CD14-positive monocyte (primary cell): ENCODE measurements at regions not wholly inside any gene's neighbourhood (a gene's known extent, or its start where the extent isn't known, plus 50 kb on each side); places are given as distances from the start of the nearest gene placed in this dataset.

ENCODE experiments used
- DNase-seq, 3 donors: peaks; one replicate each; pipeline ENCODE4 v3.0.0-alpha.2; 2011 to 2022
- H2AFZ ChIP-seq: 2 replicates; pipeline ENCODE4 v1.6.0; 2012; ENCODE audit warnings: mild to moderate bottlenecking, low read depth, low read length, inconsistent platforms; ENCODE audit not compliant: insufficient read depth, poor library complexity, severe bottlenecking
- H3K27ac ChIP-seq, 2 donors: 1 replicate in 1 of 2; 2 replicates in 1 of 2; pipeline ENCODE4 v1.5.1; 2012 to 2013; ENCODE audit warnings: low read length in 2 of 2, control low read depth in 1 of 2, inconsistent platforms in 1 of 2, low read depth in 1 of 2, mild to moderate bottlenecking in 1 of 2
- H3K27me3 ChIP-seq, 2 donors: one replicate each; pipeline versions ENCODE4 v1.6.0 to v1.6.1; 2011 to 2013; ENCODE audit warnings: low read length in 2 of 2; ENCODE audit not compliant: control insufficient read depth in 2 of 2, insufficient read depth in 2 of 2
- H3K36me3 ChIP-seq, 2 donors: replicated peaks in 1 of 2; 1 replicate in 1 of 2; 2 replicates in 1 of 2; pipeline versions ENCODE4 v1.5.1 to v1.6.1; 2012 to 2013; ENCODE audit warnings: low read length in 2 of 2, control low read depth in 1 of 2, inconsistent platforms in 1 of 2, mild to moderate bottlenecking in 1 of 2; ENCODE audit not compliant: insufficient read depth in 2 of 2, control insufficient read depth in 1 of 2
- H3K4me1 ChIP-seq, 2 donors: 1 replicate in 1 of 2; 2 replicates in 1 of 2; pipeline versions ENCODE4 v1.5.1 to v1.6.1; 2012 to 2013; ENCODE audit warnings: low read length in 2 of 2, control low read depth in 1 of 2, inconsistent platforms in 1 of 2, mild to moderate bottlenecking in 1 of 2, moderate library complexity in 1 of 2; ENCODE audit not compliant: insufficient read depth in 2 of 2, control insufficient read depth in 1 of 2
- H3K4me2 ChIP-seq: replicated peaks from 2 replicates; pipeline ENCODE3; 2012; ENCODE audit warnings: low read length, moderate library complexity, mild to moderate bottlenecking; ENCODE audit not compliant: poor library complexity, severe bottlenecking; ENCODE audit errors: extremely low read depth
- H3K4me3 ChIP-seq, 3 experiments: fragments of 200-600 bp in 1 of 3; sonication (generic) in 1 of 3; replicated peaks in 1 of 3; 1 replicate in 2 of 3; 2 replicates in 1 of 3; pipeline ENCODE4 v1.5.1; 2011 to 2013; ENCODE audit warnings: low read length in 3 of 3, mild to moderate bottlenecking in 3 of 3, control low read depth in 2 of 3, low read depth in 2 of 3, inconsistent platforms in 1 of 3, moderate library complexity in 1 of 3
- H3K79me2 ChIP-seq: 2 replicates; pipeline ENCODE4 v1.6.0; 2012; ENCODE audit warnings: mild to moderate bottlenecking, control low read depth, inconsistent platforms, low read length, moderate library complexity; ENCODE audit not compliant: insufficient read depth
- H3K9ac ChIP-seq: 2 replicates; pipeline ENCODE4 v1.6.0; 2017; ENCODE audit warnings: low read length, mild to moderate bottlenecking; ENCODE audit not compliant: insufficient read depth, poor library complexity, severe bottlenecking
- H3K9me3 ChIP-seq, 2 donors: replicated peaks in 1 of 2; 1 replicate in 1 of 2; 2 replicates in 1 of 2; pipeline versions ENCODE4 v1.5.1 to v1.6.1; 2012 to 2013; ENCODE audit warnings: low read length in 2 of 2, control low read depth in 1 of 2; ENCODE audit not compliant: control insufficient read depth in 1 of 2, insufficient read depth in 1 of 2
- H4K20me1 ChIP-seq: 2 replicates; pipeline ENCODE4 v1.6.0; 2012; ENCODE audit warnings: mild to moderate bottlenecking, low read length, control low read depth, moderate library complexity; ENCODE audit not compliant: insufficient read depth
- H3K27ac Mint-ChIP-seq, 7 donors: one replicate each; pipeline ENCODE4 v1.8.0; 2020; ENCODE audit warnings: mild to moderate bottlenecking in 7 of 7, mixed read lengths in 7 of 7, moderate library complexity in 6 of 7, inconsistent platforms in 2 of 7
- H3K27me3 Mint-ChIP-seq, 3 donors: one replicate each; pipeline ENCODE4 v1.8.0; 2021 to 2022; ENCODE audit warnings: low read depth in 3 of 3, mild to moderate bottlenecking in 3 of 3, mixed read lengths in 3 of 3, moderate library complexity in 3 of 3, inconsistent platforms in 1 of 3
- H3K36me3 Mint-ChIP-seq, 2 donors: one replicate each; pipeline ENCODE4 v1.8.0; 2020; ENCODE audit warnings: mixed read lengths in 2 of 2, inconsistent platforms in 1 of 2, mild to moderate bottlenecking in 1 of 2
- H3K4me1 Mint-ChIP-seq: one replicate; pipeline ENCODE4 v1.8.0; 2020; ENCODE audit warnings: mild to moderate bottlenecking, mixed read lengths
- H3K4me3 Mint-ChIP-seq, 2 donors: one replicate each; pipeline ENCODE4 v1.8.0; 2020; ENCODE audit warnings: mild to moderate bottlenecking in 2 of 2, mixed read lengths in 2 of 2, moderate library complexity in 1 of 2
- H3K9me3 Mint-ChIP-seq, 7 donors: one replicate each; pipeline ENCODE4 v1.8.0; 2020 to 2022; ENCODE audit warnings: mixed read lengths in 7 of 7, mild to moderate bottlenecking in 6 of 7, moderate library complexity in 6 of 7, inconsistent platforms in 2 of 7
- WGBS: methylation state at CpG from one replicate; pipeline ENCODE4 v1.1.5; 2013; ENCODE audit warnings: missing lambda C conversion rate; ENCODE audit not compliant: insufficient coverage; 5-methylcytosine and 5-hydroxymethylcytosine counted together
- intact Hi-C, 2 donors: fragments of 100-400 bp; cut with micrococcal nuclease; formaldehyde crosslinking; loops; one replicate each; pipeline versions ENCODE4 v1.15.0 to v1.15.1; 2023
- TF ChIP-seq, protein P1 (sequence below): fragments of 200-600 bp; IDR thresholded peaks from one replicate; pipeline ENCODE4 v1.8.0; 2022; ENCODE audit warnings: antibody characterized with exemption, mild to moderate bottlenecking

DNA sequence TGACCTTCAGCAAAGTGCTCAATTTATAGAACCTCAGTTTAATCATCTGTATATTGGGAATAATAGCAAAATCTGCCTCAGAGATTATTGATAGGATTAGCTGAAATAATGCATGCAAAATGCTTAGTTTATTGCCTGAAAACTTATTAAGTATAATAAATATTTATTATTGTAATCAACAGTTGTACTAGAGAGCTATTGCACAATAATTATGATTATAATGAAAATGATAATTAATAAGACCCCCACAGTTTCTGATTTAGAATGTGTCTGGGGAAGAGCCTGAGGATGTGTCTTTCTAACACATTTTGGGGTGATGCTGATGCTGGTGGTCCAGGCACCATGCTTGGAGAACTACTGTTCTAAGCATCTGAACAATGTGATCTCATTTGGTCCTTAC, 419.6 kb downstream of the NPIPA7 start:
- Histone ChIP-seq H4K20me1 (no peaks in the 10 kb centered on the region), H3K36me3 (no peaks in the 10 kb centered on the region), H3K79me2 (no peaks in the 10 kb centered on the region), H3K9me3 (peaks cover 0 to under 1% of the 10 kb centered on the region in 2 donors), H3K27ac (no peak overlapping the region), H3K27me3 (no peaks in the 10 kb centered on the region), H3K9ac (no peak overlapping the region), H3K4me2 (no peak overlapping the region), H3K4me3 (no peak overlapping the region), H2AFZ (no peak overlapping the region), H3K4me1 (no peaks in the 10 kb centered on the region)
- H3K4me3 Mint-ChIP-seq = no peak overlapping the region
- TF ChIP-seq, protein P1, sequence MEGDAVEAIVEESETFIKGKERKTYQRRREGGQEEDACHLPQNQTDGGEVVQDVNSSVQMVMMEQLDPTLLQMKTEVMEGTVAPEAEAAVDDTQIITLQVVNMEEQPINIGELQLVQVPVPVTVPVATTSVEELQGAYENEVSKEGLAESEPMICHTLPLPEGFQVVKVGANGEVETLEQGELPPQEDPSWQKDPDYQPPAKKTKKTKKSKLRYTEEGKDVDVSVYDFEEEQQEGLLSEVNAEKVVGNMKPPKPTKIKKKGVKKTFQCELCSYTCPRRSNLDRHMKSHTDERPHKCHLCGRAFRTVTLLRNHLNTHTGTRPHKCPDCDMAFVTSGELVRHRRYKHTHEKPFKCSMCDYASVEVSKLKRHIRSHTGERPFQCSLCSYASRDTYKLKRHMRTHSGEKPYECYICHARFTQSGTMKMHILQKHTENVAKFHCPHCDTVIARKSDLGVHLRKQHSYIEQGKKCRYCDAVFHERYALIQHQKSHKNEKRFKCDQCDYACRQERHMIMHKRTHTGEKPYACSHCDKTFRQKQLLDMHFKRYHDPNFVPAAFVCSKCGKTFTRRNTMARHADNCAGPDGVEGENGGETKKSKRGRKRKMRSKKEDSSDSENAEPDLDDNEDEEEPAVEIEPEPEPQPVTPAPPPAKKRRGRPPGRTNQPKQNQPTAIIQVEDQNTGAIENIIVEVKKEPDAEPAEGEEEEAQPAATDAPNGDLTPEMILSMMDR = no peak
- no peaks in the 10 kb centered on the region for H3K4me1 Mint-ChIP-seq
- no peak for DNase-seq
- intact Hi-C loops = no loop called here
- H3K27me3 Mint-ChIP-seq = peaks cover 0 to 2% (median 0%) of the 10 kb centered on the region in 3 donors
- H3K9me3 Mint-ChIP-seq = peaks cover 0 to 5% (median 2%) of the 10 kb centered on the region in 7 donors
- H3K36me3 Mint-ChIP-seq = no peaks in the 10 kb centered on the region
- H3K27ac Mint-ChIP-seq = no peak overlapping the region

DNA sequence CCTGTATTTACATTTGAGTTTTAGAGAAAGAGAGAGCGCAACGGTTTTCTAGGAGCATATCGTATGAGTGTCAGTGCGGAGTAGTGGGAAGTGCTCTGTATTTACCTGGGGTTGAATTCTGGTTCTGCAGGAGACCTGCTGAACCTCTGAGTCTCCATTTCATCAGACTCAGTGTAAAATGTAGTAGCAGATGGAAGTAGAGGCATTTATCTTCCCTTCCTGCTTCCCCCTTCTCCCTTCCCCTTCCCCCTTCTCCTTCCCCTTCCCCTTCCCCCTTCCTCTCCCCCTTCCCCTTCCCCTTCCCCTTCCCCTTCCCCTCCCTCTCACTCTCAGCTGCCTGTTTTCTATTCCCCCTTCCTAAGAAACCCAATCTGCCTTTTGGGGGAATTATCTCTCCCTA, 426.9 kb downstream of the NPIPA7 start:
- WGBS = no CpG with 5 or more reads among the region's 4 CpGs
- H3K27ac Mint-ChIP-seq = no peak overlapping the region

More for the DNA sequence above, 426.9 kb downstream of the NPIPA7 start:
- Histone ChIP-seq H3K4me3 (no peak overlapping the region), H3K4me2 (no peak overlapping the region), H2AFZ (no peak overlapping the region), H3K27ac (no peak overlapping the region), H3K27me3 (no peaks in the 10 kb centered on the region), H3K9ac (no peak overlapping the region), H3K9me3 (peaks cover 0 to 5% of the 10 kb centered on the region in 2 donors), H4K20me1 (no peaks in the 10 kb centered on the region), H3K36me3 (no peaks in the 10 kb centered on the region), H3K79me2 (no peaks in the 10 kb centered on the region), H3K4me1 (no peaks in the 10 kb centered on the region)
- TF ChIP-seq, protein P1 = no peak
- no peak for DNase-seq
- intact Hi-C loops = no loop called here
- no peaks in the 10 kb centered on the region for H3K4me1 Mint-ChIP-seq
- H3K4me3 Mint-ChIP-seq = no peak overlapping the region
- H3K27me3 Mint-ChIP-seq = peaks cover 0 to 1% (median 0%) of the 10 kb centered on the region in 3 donors
- peaks cover 0 to 5% (median 2%) of the 10 kb centered on the region in 7 donors for H3K9me3 Mint-ChIP-seq
- no peaks in the 10 kb centered on the region for H3K36me3 Mint-ChIP-seq
